NCI-H2196 (cell line): ENCODE measurements at regions not wholly inside any gene's neighbourhood (a gene's known extent, or its start where the extent isn't known, plus 50 kb on each side); places are given as distances from the start of the nearest gene placed in this dataset.
"Not testable (repeated sequence)": the region's sequence is repeated elsewhere in the genome, so short reads cannot be mapped to it uniquely, and the experiment has no call there.

ENCODE experiments used
- DNase-seq: peaks from one replicate; lab custom pipeline; 2025; ENCODE audit not compliant: unreplicated experiment; lab: John Stamatoyannopoulos, UW

DNA sequence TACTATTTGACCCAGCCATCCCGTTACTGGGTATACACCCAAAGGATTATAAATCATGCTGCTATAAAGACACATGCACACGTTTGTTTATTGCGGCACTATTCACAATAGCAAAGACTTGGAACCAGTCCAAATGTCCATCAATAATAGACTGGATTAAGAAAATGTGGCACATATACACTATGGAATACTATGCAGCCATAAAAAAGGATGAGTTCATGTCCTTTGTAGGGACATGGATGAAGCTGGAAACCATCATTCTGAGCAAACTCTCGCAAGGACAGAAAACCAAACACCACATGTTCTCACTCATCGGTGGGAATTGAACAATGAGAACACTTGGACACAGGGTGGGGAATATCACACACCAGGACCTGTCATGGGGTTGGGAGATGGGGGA is 56.7 kb upstream of the SELENOP start:
- DNase-seq, result not testable (repeated sequence)

DNA sequence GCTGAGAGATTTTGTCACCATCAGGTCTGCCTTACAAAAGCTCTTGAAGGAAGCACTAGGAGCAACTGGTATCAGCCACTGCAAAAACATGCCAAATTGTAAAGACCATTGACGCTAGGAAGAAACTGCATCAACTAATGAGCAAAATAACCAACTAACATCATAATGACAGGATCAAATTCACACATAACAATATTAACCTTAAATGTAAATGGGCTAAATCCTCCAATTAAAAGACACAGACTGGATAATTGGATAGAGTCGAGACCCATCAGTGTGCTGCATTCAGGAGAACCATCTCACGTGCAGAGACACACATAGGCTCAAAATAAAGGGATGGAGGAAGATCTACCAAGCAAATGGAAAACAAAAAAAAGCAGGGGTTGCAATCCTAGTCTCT is 53.1 kb upstream of the SELENOP start:
- not testable (repeated sequence) for DNase-seq
